ENCODE measurements at regions not wholly inside any gene's neighbourhood (a gene's known extent, or its start where the extent isn't known, plus 50 kb on each side); places are given as distances from the start of the nearest gene placed in this dataset.
"Not testable (repeated sequence)": the region's sequence is repeated elsewhere in the genome, so short reads cannot be mapped to it uniquely, and the experiment has no call there.

- no peak for TF ChIP-seq CTCF (IDR thresholded peaks at IDR 0.05; ENCODE audit: low read depth, low read length)
- DNase-seq (ENCODE audit: extremely low read depth, low read depth) = no peak
These were observed 236.4 kb upstream of the PCDH9 start for GRCh38 chr13:67466569-67466968.

GRCh38 chr13:67464154-67464553 is 234.0 kb upstream of the PCDH9 start:
- DNase-seq (ENCODE audit: extremely low read depth, low read depth) = no peak
- TF ChIP-seq CTCF (IDR thresholded peaks at IDR 0.05; ENCODE audit: low read depth, low read length) = no peak

- no peak for TF ChIP-seq CTCF (IDR thresholded peaks at IDR 0.05; ENCODE audit: low read depth, low read length)
- DNase-seq (ENCODE audit: extremely low read depth, low read depth) = no peak
These were observed 232.0 kb upstream of the PCDH9 start for GRCh38 chr13:67462098-67462497.

- DNase-seq (ENCODE audit: extremely low read depth, low read depth) = not testable (repeated sequence)
These were observed 222.4 kb upstream of the PCDH9 start for GRCh38 chr13:67452526-67452925.

- no peak for DNase-seq (ENCODE audit: extremely low read depth, low read depth)
- TF ChIP-seq CTCF (IDR thresholded peaks at IDR 0.05; ENCODE audit: low read depth, low read length) = no peak
These were observed 215.3 kb upstream of the PCDH9 start for GRCh38 chr13:67445436-67445835.

- DNase-seq (ENCODE audit: extremely low read depth, low read depth) = no peak
- no peak for TF ChIP-seq CTCF (IDR thresholded peaks at IDR 0.05; ENCODE audit: low read depth, low read length)
These were observed 213.8 kb upstream of the PCDH9 start for GRCh38 chr13:67443923-67444322.

GRCh38 chr13:67440236-67440975 is 210.3 kb upstream of the PCDH9 start:
- no peak for DNase-seq (ENCODE audit: extremely low read depth, low read depth)
- no peak for TF ChIP-seq CTCF (IDR thresholded peaks at IDR 0.05; ENCODE audit: low read depth, low read length)

- no peak for DNase-seq (ENCODE audit: extremely low read depth, low read depth)
These were observed 209.2 kb upstream of the PCDH9 start for GRCh38 chr13:67439365-67439764.

More at GRCh38 chr13:67439365-67439764, 209.2 kb upstream of the PCDH9 start:
- no peak for TF ChIP-seq CTCF (IDR thresholded peaks at IDR 0.05; ENCODE audit: low read depth, low read length)
